ENCODE measurements at regions not wholly inside any gene's neighbourhood (a gene's known extent, or its start where the extent isn't known, plus 50 kb on each side); places are given as distances from the start of the nearest gene placed in this dataset.

DNA sequence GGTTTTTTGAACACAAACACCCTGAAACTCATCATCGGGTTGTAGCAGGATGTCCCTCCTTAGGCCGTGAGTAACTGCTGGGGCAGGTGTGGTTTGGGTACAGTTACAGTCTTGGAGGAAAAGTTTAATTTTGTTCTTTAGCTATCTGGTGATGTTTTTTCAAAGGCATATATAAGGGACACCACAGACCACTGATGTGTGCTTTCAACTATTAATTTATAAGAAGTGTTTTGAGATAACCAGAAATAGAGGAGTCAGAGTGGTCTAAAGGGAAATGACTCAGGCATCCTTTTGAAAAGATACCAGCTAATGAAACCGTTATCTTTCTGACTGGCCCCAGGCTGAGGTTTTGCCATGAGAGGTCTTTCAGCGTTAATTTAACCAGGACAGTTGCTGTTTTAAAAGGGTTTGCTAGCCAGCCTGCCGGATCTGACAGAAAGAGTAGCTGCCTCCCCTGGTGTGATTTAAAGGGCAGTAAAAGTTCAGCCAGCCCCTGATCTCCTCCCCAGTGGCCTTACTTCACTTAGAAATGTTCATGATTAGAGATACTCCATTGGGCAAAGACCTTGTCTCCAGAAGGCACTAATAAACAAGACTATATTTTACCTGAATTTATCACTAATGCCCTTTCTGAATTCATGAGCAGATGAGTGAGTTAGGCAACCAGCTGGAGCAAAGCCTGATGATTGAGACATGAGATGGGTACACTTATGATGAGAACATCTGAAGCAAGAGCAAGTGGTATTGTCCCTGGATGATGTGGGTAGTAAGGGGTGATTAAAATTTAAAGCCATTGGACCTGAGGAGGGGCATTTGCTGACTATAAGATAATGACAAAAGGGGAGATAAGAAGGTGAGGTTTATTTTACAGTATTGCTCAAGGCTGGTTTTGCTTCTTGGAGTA is 482.5 kb upstream of the TBL1XR1 start:
- DNase-seq (ENCODE audit: insufficient read length): no peak
- TF ChIP-seq TAF1 (IDR thresholded peaks at IDR 0.05; ENCODE audit: borderline replicate concordance, low read depth, low read length) (no peak), POLR2AphosphoS5 (IDR thresholded peaks at IDR 0.05; ENCODE audit: low read depth, low read length) (no peak), POLR2A (IDR thresholded peaks at IDR 0.05; ENCODE audit: low read depth, low read length) (no peak)
- FAIRE-seq: no peak

DNA sequence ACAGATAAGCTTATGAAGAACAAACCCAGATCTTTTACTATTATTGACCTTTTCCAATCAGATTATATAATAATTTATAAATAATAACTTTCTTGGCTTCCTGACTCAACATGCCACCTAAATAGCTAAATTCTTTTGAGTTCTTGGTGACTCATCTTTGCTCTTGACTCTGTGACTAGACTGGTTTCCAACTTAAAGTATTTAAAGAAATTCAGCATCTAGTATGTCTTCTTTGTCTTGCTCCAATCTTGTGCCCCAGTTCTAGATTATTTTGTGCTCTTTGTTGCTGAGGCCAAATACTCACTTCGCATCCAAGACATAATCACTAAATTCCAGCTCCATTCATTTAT is 483.2 kb upstream of the TBL1XR1 start:
- TF ChIP-seq POLR2AphosphoS5 (IDR thresholded peaks at IDR 0.05; ENCODE audit: low read depth, low read length): no peak
- TF ChIP-seq POLR2A (IDR thresholded peaks at IDR 0.05; ENCODE audit: low read depth, low read length): no peak
- no peak for TF ChIP-seq TAF1 (IDR thresholded peaks at IDR 0.05; ENCODE audit: borderline replicate concordance, low read depth, low read length)
- FAIRE-seq (no peak), DNase-seq (ENCODE audit: insufficient read length) (no peak)

DNA sequence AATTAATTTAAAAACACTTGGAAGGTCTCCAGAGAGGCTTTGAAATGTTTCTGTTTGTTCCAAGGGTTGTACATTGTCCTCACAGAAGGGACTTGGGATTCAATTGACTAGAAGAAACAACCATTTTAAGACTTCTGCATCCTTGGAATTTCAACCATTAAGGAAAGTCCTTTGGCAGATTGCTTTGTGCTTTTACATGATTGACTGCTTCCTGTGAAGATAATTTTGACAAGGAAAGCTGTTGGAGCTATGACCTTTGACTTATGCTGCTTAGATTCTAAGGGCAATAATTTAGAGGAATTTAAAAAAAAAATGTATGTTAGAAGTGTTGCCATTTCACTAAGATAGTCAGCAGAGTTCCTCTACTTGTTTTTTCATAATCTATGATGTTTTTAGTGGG is 483.9 kb upstream of the TBL1XR1 start:
- FAIRE-seq (no peak), DNase-seq (ENCODE audit: insufficient read length) (no peak)
- no peak for TF ChIP-seq TAF1 (IDR thresholded peaks at IDR 0.05; ENCODE audit: borderline replicate concordance, low read depth, low read length)
- TF ChIP-seq POLR2AphosphoS5 (IDR thresholded peaks at IDR 0.05; ENCODE audit: low read depth, low read length): no peak
- no peak for TF ChIP-seq POLR2A (IDR thresholded peaks at IDR 0.05; ENCODE audit: low read depth, low read length)

DNA sequence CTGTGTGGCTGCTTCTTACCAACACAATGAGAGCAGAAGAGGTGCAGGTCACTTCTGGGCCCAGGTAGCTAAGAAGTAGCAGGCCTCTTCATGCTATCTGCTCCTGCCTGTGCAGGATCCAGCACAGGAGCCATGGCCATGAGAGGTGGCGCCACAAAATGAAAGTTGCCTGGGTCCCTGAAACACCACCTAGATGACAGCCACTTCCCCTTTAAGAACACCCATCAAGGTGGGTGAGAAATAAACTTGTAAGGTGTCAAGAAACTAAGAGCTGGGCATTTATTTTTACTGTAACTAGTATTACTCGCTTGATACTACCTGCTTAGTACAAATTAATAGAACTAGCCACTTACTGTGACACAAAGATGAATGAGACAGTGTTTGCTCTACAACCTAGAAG is 484.6 kb upstream of the TBL1XR1 start:
- FAIRE-seq: no peak
- no peak for DNase-seq (ENCODE audit: insufficient read length)
- TF ChIP-seq TAF1 (IDR thresholded peaks at IDR 0.05; ENCODE audit: borderline replicate concordance, low read depth, low read length): no peak
- TF ChIP-seq POLR2AphosphoS5 (IDR thresholded peaks at IDR 0.05; ENCODE audit: low read depth, low read length): no peak

DNA sequence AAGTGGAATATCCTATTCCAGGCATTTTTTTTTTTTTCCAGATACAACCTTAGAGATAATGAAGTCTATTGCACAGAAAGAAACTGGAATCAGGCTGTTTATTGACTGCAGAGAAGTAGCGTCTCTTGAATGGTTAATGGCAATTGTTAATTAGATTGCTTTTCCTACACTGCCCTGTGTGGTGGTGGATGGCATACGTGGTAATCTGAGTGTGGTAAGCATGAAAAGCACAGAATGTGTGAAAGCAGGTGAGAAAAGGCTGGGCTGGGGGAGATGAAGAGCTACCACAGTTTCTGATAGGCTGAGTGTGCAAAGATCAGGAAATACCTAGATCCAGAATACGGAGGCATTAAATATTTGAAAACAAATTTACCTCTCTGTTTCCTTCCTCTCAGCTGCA is 486.3 kb upstream of the TBL1XR1 start:
- FAIRE-seq: no peak
- TF ChIP-seq POLR2A (IDR thresholded peaks at IDR 0.05; ENCODE audit: low read depth, low read length) (no peak), TAF1 (IDR thresholded peaks at IDR 0.05; ENCODE audit: borderline replicate concordance, low read depth, low read length) (no peak), POLR2AphosphoS5 (IDR thresholded peaks at IDR 0.05; ENCODE audit: low read depth, low read length) (no peak)
- DNase-seq (ENCODE audit: insufficient read length): no peak

DNA sequence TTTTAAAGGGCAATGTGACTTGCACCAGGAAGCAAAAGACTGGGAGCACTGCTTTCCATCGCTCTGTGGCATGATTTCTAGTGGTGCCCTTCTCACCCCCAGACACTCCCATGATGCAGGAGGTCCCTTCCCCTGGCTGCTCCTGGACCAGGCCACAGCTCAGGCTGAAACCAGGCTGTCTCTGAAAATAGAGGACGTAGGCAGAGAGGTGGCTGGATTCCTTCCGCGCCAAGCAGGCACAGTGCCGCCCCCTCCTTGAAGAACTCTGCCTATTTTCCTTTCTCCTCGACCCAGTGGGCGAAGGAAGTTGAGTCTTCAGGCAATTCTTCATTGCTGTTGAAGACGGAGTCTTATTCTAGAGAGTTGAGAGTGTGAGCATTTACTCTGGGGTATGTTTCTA is 489.4 kb upstream of the TBL1XR1 start:
- FAIRE-seq: no peak
- DNase-seq (ENCODE audit: insufficient read length): no peak
- no peak for TF ChIP-seq POLR2AphosphoS5 (IDR thresholded peaks at IDR 0.05; ENCODE audit: low read depth, low read length)
- TF ChIP-seq POLR2A (IDR thresholded peaks at IDR 0.05; ENCODE audit: low read depth, low read length): no peak
- TF ChIP-seq TAF1 (IDR thresholded peaks at IDR 0.05; ENCODE audit: borderline replicate concordance, low read depth, low read length): no peak

DNA sequence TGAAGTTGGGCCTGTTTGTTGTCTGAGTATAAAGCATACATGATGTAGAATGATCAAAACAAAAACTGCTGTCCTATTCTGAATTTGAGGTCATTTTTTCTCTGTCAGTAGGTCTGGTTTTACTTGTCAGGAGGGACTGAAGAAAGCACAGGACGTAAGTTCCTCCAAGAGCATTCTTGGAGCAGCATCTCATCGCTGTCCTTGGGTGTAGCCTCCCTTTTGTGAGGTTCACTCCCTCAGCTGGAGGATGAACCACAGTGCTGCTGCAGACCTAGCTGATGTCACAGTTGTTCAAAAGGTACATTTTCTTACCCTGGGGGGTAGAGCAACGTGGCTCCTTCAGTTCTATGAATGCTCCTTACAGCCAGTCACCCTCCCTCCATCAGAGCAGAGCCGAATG is 490.0 kb upstream of the TBL1XR1 start:
- no peak for TF ChIP-seq POLR2AphosphoS5 (IDR thresholded peaks at IDR 0.05; ENCODE audit: low read depth, low read length)
- no peak for TF ChIP-seq TAF1 (IDR thresholded peaks at IDR 0.05; ENCODE audit: borderline replicate concordance, low read depth, low read length)
- TF ChIP-seq POLR2A (IDR thresholded peaks at IDR 0.05; ENCODE audit: low read depth, low read length): no peak
- FAIRE-seq (no peak), DNase-seq (ENCODE audit: insufficient read length) (no peak)

DNA sequence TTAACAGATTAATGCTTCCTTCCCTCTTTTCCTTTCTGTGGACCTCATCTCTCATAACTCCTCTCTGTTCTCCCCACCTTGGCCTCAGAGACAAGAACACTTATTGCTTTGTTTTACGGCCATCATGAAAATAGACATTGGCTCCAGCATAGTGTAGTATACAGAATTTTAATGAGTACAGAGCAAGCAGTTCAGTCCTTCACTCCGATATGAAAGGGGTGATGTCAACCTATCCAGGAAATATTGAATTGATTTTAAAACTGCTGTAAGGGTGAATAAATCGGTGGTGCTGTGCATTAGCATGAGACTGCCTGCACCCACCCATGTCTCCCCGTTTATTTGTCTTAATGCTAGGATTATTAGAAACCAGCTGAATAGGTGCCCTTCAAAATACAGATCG is 490.9 kb upstream of the TBL1XR1 start:
- FAIRE-seq (no peak), DNase-seq (ENCODE audit: insufficient read length) (no peak)
- no peak for TF ChIP-seq TAF1 (IDR thresholded peaks at IDR 0.05; ENCODE audit: borderline replicate concordance, low read depth, low read length)
- no peak for TF ChIP-seq POLR2AphosphoS5 (IDR thresholded peaks at IDR 0.05; ENCODE audit: low read depth, low read length)
- no peak for TF ChIP-seq POLR2A (IDR thresholded peaks at IDR 0.05; ENCODE audit: low read depth, low read length)

DNA sequence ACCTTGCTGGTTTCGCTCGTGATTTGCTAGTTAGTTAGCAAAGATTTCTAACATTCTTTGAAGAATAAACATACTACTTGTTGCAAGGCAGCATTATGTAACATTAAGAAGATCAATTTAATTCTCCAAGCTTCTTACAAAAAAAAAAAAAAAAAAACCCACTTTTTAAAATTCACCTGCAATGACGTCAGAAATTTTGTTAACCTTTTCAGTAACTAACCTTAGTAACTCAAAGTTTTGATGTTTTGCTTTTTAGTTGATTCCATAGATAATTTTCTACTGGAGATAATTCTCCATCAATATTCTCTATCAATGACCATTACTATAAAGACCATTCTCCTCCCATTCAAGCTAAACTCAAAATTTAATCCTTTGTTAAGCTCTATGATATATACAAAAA is 491.8 kb upstream of the TBL1XR1 start:
- no peak for TF ChIP-seq TAF1 (IDR thresholded peaks at IDR 0.05; ENCODE audit: borderline replicate concordance, low read depth, low read length)
- TF ChIP-seq POLR2A (IDR thresholded peaks at IDR 0.05; ENCODE audit: low read depth, low read length): no peak
- no peak for TF ChIP-seq POLR2AphosphoS5 (IDR thresholded peaks at IDR 0.05; ENCODE audit: low read depth, low read length)
- no peak for FAIRE-seq
- DNase-seq (ENCODE audit: insufficient read length): no peak

DNA sequence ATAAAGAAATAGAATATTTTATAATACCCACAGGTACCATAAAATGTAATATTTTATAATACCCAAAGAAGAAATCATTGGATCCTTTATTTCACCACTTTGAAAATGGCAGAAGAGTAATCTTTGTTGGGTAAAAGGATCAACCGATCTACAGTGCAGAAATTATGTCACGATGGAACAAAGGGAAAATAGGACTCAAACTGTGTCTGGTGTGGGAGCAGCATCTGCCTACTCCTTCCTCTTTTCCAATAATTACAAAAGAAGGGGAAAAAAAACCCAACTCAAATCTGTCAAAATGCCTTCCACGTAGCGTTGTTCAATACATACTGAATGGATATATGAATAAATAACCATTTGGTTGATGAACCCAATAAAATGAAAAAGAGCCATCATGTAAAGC is 492.6 kb upstream of the TBL1XR1 start:
- TF ChIP-seq TAF1 (IDR thresholded peaks at IDR 0.05; ENCODE audit: borderline replicate concordance, low read depth, low read length) (no peak), POLR2AphosphoS5 (IDR thresholded peaks at IDR 0.05; ENCODE audit: low read depth, low read length) (no peak), POLR2A (IDR thresholded peaks at IDR 0.05; ENCODE audit: low read depth, low read length) (no peak)
- DNase-seq (ENCODE audit: insufficient read length) (no peak), FAIRE-seq (no peak)

DNA sequence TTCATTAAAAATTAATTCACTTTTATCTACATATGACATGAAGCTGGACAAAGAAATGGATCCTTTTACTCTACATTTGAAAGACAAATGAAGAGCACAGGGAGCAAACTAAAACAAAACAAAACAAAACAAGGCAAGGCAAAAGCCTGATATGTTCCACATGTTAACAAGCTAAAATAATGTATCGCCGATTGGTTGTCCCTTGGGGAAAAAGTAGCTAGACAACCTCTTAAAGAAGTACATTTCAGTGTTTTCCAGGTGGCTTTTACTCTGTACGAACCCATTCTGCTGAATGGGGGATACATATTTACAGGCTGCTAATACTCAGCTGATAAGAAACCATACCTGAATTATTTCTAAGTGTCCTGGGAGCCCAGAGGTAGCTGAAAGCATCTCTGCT is 493.0 kb upstream of the TBL1XR1 start:
- TF ChIP-seq TAF1 (IDR thresholded peaks at IDR 0.05; ENCODE audit: borderline replicate concordance, low read depth, low read length) (no peak), POLR2AphosphoS5 (IDR thresholded peaks at IDR 0.05; ENCODE audit: low read depth, low read length) (no peak), POLR2A (IDR thresholded peaks at IDR 0.05; ENCODE audit: low read depth, low read length) (no peak)
- DNase-seq (ENCODE audit: insufficient read length) (no peak), FAIRE-seq (no peak)

DNA sequence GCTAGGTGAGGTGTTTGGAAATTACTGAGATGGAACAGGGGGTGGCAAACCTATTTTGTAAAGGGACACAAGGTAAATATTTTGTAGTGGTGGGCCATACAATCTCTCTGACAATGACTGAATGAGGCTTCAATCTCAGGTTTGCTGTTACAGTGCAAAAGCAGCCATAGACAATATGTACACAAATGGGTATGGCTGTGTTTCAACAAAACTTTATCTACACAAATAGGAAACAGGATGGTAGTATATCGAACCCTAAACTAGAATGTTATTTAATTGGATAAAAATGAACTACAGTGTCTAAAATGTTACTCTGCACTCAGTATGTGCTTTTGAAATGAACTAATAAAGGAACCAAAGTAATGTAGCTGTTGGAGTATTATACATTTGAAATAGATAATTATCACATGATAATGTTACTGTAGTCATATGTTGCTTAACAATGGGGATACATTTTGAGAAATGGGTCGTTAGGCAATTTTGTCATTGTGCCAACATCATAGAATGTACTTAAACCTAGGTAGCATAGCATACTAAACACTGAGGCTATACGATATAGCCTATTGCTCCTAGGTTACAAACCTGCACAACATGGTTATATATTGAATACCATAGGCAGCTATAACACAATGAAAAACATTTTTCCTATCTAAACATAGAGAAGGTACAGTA is 495.2 kb upstream of the TBL1XR1 start:
- no peak for DNase-seq (ENCODE audit: insufficient read length)
- no peak for FAIRE-seq
- TF ChIP-seq POLR2A (IDR thresholded peaks at IDR 0.05; ENCODE audit: low read depth, low read length): no peak
- TF ChIP-seq TAF1 (IDR thresholded peaks at IDR 0.05; ENCODE audit: borderline replicate concordance, low read depth, low read length): no peak
- no peak for TF ChIP-seq POLR2AphosphoS5 (IDR thresholded peaks at IDR 0.05; ENCODE audit: low read depth, low read length)
